Effector memory CD4-positive, alpha-beta T cell (primary cell): ENCODE measurements at regions not wholly inside any gene's neighbourhood (a gene's known extent, or its start where the extent isn't known, plus 50 kb on each side); places are given as distances from the start of the nearest gene placed in this dataset.
"Not testable (repeated sequence)": the region's sequence is repeated elsewhere in the genome, so short reads cannot be mapped to it uniquely, and the experiment has no call there.

ENCODE experiments used
- DNase-seq, 3 donors: peaks; one replicate each; pipeline ENCODE4 v3.0.0-alpha.2; 2020
- H3K27ac ChIP-seq: 2 replicates; pipeline ENCODE4 v1.7.0; 2013; ENCODE audit warnings: mild to moderate bottlenecking, low read length, moderate library complexity; ENCODE audit not compliant: insufficient read depth, poor library complexity, severe bottlenecking
- H3K27me3 ChIP-seq: replicated peaks from 2 replicates; pipeline ENCODE4 v1.7.0; 2013; ENCODE audit warnings: mild to moderate bottlenecking, low read length; ENCODE audit not compliant: insufficient read depth, control insufficient read depth, poor library complexity, severe bottlenecking
- H3K36me3 ChIP-seq: 2 replicates; pipeline ENCODE4 v1.7.0; 2013; ENCODE audit warnings: mild to moderate bottlenecking, low read length, moderate library complexity; ENCODE audit not compliant: control insufficient read depth, insufficient read depth
- H3K4me1 ChIP-seq: 2 replicates; pipeline ENCODE4 v1.7.0; 2013; ENCODE audit warnings: low read length, mild to moderate bottlenecking; ENCODE audit not compliant: control insufficient read depth, insufficient read depth, poor library complexity, severe bottlenecking
- H3K4me3 ChIP-seq: 2 replicates; pipeline ENCODE4 v1.7.0; 2013; ENCODE audit warnings: low read length, low read depth, mild to moderate bottlenecking; ENCODE audit not compliant: insufficient read depth, poor library complexity, severe bottlenecking
- H3K9me3 ChIP-seq: 2 replicates; pipeline ENCODE4 v1.7.0; 2013; ENCODE audit warnings: mild to moderate bottlenecking, low read length, moderate library complexity; ENCODE audit not compliant: control insufficient read depth

DNA sequence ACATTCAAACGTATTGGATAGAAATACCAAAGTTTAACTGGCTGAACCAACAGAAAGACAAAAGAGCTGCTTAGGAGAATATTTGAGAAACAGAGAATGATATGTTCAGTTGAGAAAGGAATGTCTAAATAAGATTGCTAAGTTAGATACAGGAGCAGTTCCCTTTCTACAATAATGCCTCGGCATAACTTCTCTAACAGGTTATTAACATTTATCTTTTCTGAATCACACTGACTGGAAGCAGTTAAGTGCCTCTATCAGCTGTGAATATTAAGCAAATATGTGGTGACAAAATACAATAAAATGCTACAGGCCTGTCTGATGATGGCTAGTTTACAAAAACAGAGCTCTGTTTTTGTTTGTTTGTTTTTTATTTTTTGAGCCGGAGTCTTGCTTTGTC lies 121.9 kb downstream of the KCNK1 start:
- DNase-seq: no peak
- Histone ChIP-seq H3K27ac (no peak overlapping the region), H3K27me3 (no peaks in the 10 kb centered on the region), H3K36me3 (no peaks in the 10 kb centered on the region), H3K4me3 (no peak overlapping the region), H3K4me1 (no peaks in the 10 kb centered on the region), H3K9me3 (no peaks in the 10 kb centered on the region)

DNA sequence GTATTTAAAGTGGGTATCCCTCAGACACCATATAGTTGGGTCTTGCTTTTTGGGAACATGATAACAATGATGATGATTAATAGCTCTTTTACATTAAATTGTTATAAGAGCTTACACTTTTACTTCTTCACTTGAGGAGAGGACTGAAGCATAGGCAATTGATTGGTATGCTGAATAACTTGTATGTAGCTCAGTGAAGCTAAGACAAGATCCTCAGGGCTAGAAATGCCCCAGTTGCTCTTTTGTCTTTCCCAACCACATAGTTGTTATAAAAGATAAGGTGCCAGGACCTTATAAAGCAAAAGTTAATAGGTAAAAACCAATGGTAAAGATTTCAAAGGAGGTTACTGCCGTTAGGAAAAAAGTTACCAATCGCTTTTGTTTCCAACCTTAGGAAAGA lies 123.4 kb downstream of the KCNK1 start:
- DNase-seq: no peak
- Histone ChIP-seq H3K4me3 (no peak overlapping the region), H3K9me3 (no peaks in the 10 kb centered on the region), H3K27ac (no peak overlapping the region), H3K4me1 (no peaks in the 10 kb centered on the region), H3K36me3 (no peaks in the 10 kb centered on the region), H3K27me3 (no peaks in the 10 kb centered on the region)

DNA sequence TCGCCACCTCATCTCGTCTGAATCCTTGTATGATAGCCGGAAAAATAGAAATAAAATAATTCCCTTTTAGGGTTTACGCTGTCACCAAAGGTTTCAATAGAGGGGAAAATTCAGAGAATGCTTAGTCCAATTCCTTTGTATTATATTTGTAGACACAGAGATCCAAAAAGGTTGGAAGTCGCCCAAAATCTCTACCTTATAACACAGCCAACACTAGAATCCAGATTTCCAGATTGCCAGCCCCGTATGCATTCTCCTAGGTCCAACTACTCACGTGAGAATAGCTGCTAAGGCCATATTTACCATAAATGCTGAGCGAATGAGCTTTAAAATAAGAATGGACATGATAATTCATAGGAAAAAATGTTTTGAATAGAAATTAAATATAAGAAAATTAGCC lies 124.5 kb downstream of the KCNK1 start:
- H3K27me3 ChIP-seq: no peaks in the 10 kb centered on the region
- no peaks in the 10 kb centered on the region for H3K36me3 ChIP-seq

DNA sequence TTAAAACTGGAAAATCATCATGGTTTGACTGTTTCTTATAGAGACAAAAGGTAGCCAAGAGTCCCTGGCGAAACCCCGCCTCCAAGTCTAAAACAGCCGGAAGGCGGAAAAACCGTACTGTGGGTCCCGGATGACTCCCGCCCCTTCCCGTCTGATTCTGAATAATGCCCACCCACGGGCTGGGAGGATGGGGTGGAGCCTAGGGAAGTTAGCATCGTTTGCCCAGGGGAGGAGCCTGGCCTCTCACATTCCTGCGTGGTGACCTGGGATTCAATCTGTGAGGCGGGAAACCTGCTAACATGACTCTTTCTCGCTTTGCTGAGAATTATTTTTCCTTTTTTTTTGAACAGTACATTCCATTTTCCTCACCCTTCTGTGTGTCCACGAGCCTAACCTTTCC lies 124.9 kb downstream of the KCNK1 start:
- no peaks in the 10 kb centered on the region for H3K9me3 ChIP-seq
- H3K27me3 ChIP-seq: no peaks in the 10 kb centered on the region
- no peak overlapping the region for H3K27ac ChIP-seq

More for the DNA sequence above, 124.5 kb downstream of the KCNK1 start:
- no peaks in the 10 kb centered on the region for H3K4me1 ChIP-seq
- no peaks in the 10 kb centered on the region for H3K9me3 ChIP-seq
- H3K27ac ChIP-seq: no peak overlapping the region
- H3K4me3 ChIP-seq: no peak overlapping the region
- DNase-seq: no peak

DNA sequence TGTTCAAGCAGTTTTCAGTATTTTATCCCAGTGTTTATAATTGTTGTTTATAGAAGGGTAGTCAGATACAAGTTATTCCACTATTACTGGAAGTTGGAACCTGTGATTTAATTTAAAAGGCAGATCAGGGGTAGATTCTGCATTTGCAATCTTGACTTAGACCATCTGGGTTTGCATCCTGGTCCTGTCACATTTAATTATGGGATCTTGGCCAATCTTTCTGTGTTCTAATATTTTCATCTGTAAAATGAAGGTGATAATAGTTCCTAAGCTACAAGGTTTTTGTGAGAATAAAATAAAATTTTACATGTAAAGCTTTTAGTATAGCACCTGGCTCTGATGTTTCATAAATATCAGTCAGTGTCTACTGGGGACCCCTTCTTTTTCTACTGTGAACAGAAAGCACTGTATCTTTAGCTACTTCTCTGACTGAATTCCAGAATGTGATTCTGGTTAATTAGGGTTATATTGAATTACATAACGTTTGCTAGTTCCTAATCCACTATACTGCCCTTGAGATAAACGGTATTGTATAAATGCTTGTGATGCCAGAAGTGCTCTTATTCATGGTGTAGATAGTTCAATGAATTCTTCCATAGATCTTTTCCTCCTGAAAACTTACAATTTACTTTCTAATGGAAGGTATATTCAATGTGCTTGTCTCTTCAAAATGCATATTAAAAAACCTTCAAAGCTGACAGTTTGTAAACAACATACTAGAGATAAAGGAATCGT lies 131.0 kb downstream of the KCNK1 start:
- Histone ChIP-seq H3K27ac (no peak overlapping the region), H3K4me3 (no peak overlapping the region), H3K27me3 (no peaks in the 10 kb centered on the region), H3K4me1 (no peaks in the 10 kb centered on the region), H3K36me3 (no peaks in the 10 kb centered on the region), H3K9me3 (no peaks in the 10 kb centered on the region)
- DNase-seq: no peak

More for the DNA sequence above, 124.9 kb downstream of the KCNK1 start:
- Histone ChIP-seq H3K4me3 (no peak overlapping the region), H3K4me1 (no peaks in the 10 kb centered on the region), H3K36me3 (no peaks in the 10 kb centered on the region)
- no peak for DNase-seq

DNA sequence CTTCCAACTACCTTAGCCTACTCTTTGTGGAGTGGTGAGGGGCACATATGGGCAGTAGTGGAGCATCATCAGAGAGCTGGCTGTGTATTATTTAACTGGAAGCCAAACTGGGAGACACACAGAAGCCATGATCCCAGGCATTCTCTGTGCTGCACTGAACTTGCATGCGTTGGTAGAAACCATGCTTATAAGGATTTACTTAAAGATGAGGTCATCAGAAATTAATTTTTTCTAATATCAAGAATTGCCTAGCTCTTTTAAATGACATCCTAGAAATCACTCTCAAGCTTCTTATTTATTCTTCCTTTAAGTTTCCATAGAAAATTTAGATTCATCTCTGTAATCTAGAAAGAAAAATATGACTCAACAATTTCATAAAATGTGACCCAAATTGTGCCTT lies 136.2 kb downstream of the KCNK1 start:
- no peaks in the 10 kb centered on the region for H3K4me1 ChIP-seq
- no peaks in the 10 kb centered on the region for H3K9me3 ChIP-seq
- H3K4me3 ChIP-seq: no peak overlapping the region
- no peak for DNase-seq
- H3K27me3 ChIP-seq: no peaks in the 10 kb centered on the region
- H3K27ac ChIP-seq: no peak overlapping the region
- H3K36me3 ChIP-seq: no peaks in the 10 kb centered on the region

DNA sequence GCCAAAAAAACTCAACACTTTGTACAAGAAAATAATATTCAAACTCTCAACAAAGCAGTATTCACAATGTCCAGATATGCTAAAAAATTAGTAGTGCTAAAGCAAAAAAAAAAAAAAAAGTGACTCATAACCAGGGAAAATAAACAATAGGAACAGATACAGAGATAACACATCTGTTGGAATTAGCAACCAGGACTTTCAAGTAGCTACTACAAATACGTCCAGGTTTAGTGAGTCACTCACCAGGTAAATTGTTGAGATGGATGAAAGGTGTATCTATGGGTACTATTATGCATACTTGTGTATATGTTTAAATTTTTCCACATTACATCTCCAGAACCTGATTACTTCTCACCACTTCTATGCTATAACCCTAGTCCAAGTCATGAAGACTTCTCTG lies 144.8 kb upstream of the SLC35F3 start:
- no peaks in the 10 kb centered on the region for H3K9me3 ChIP-seq
- DNase-seq: no peak
- H3K27ac ChIP-seq: no peak overlapping the region

DNA sequence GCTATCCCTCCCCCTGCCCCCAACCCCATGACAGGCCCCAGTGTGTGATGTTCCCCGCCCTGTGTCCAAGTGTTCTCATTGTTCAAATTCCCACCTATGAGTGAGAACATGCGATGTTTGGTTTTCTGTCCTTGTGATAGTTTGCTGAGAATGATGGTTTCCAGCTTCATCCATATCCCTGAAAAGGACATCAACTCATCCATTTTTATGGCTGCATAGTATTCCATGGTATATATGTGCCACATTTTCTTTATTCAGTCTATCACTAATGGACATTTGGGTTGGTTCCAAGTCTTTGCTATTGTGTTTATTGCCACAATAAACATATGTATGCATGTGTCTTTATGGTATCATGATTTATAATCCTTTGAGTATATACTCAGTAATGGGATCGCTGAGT lies 140.2 kb upstream of the SLC35F3 start:
- not testable (repeated sequence) for H3K36me3 ChIP-seq, H3K4me1 ChIP-seq, DNase-seq, H3K4me3 ChIP-seq, H3K27ac ChIP-seq, H3K9me3 ChIP-seq, H3K27me3 ChIP-seq

More for the DNA sequence above, 144.8 kb upstream of the SLC35F3 start:
- H3K4me3 ChIP-seq: no peak overlapping the region
- H3K36me3 ChIP-seq: no peaks in the 10 kb centered on the region
- H3K27me3 ChIP-seq: no peaks in the 10 kb centered on the region
- no peaks in the 10 kb centered on the region for H3K4me1 ChIP-seq

DNA sequence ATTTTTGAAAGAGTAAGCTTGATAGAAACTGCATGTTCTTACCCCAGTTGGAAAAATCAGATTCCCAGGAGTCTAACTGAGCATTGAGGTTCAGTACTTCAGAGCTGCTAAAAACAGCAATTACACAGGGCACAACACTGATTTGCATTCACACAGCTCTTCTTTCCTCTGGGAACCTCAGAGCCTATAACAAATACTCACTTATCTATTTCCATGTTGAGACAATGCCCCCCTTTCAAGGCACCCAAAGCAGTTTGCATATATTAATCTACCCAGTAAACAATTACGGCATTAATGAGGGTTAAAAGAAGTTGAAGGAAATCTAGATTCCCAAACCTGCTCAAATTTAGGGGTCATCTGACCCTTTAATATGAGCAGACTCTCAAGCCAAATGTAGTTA lies 126.9 kb upstream of the SLC35F3 start:
- no peak for DNase-seq
- H3K27ac ChIP-seq: no peak overlapping the region
- no peaks in the 10 kb centered on the region for H3K27me3 ChIP-seq
- H3K4me1 ChIP-seq: no peaks in the 10 kb centered on the region
- no peak overlapping the region for H3K4me3 ChIP-seq
- H3K36me3 ChIP-seq: no peaks in the 10 kb centered on the region
- H3K9me3 ChIP-seq: no peaks in the 10 kb centered on the region

DNA sequence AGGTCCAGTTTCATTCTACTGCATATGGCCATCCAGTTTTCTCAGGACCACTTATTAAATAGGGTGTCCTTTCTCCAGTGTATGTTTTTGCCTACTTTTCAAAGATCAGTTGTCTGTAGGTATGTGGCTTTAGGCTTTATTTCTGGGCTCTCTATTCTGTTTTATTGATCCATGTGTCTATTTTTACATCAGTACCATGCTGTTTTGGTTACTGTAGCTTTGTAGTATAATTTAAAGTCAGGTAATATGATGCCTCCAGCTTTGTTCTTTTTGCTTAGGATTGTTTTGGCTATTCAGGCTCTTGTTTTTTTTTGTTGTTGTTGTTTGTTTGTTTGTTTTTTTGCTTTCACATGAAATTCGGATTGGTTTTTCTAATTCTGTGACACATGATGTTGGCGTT lies 124.4 kb upstream of the SLC35F3 start:
- H3K4me1 ChIP-seq: no peaks in the 10 kb centered on the region
- no peak overlapping the region for H3K4me3 ChIP-seq
- H3K27ac ChIP-seq: no peak overlapping the region
- no peak for DNase-seq
- H3K36me3 ChIP-seq: no peaks in the 10 kb centered on the region
- H3K9me3 ChIP-seq: no peaks in the 10 kb centered on the region
- no peaks in the 10 kb centered on the region for H3K27me3 ChIP-seq
